Naive B cell (primary cell): ENCODE measurements at regions not wholly inside any gene's neighbourhood (a gene's known extent, or its start where the extent isn't known, plus 50 kb on each side); places are given as distances from the start of the nearest gene placed in this dataset.

Experiments used
- ATAC-seq, 2 donors: fragments of 150-1000 bp; cut with Tn5 transposase; 2 replicates each; pipeline ENCODE4 v1.10.0; 2021; ENCODE audit warnings: low read depth in 2 of 2, mild to moderate bottlenecking in 2 of 2, moderate library complexity in 2 of 2
- DNase-seq: peaks from one replicate; pipeline ENCODE4 v3.0.0; 2022
- H3K27ac Mint-ChIP-seq, 6 donors: one replicate each; pipeline ENCODE4 v1.8.0; 2020 to 2022; ENCODE audit warnings: mild to moderate bottlenecking in 6 of 6, mixed read lengths in 6 of 6, moderate library complexity in 5 of 6, inconsistent platforms in 2 of 6
- H3K27me3 Mint-ChIP-seq, 3 donors: one replicate each; pipeline ENCODE4 v1.8.0; 2021 to 2022; ENCODE audit warnings: mixed read lengths in 3 of 3, mild to moderate bottlenecking in 1 of 3
- H3K36me3 Mint-ChIP-seq, 2 donors: one replicate each; pipeline ENCODE4 v1.8.0; 2020 to 2022; ENCODE audit warnings: mixed read lengths in 2 of 2, inconsistent platforms in 1 of 2, mild to moderate bottlenecking in 1 of 2
- H3K4me1 Mint-ChIP-seq, 3 donors: one replicate each; pipeline ENCODE4 v1.8.0; 2020 to 2022; ENCODE audit warnings: mixed read lengths in 3 of 3, inconsistent platforms in 1 of 3, mild to moderate bottlenecking in 1 of 3, moderate library complexity in 1 of 3
- H3K4me3 Mint-ChIP-seq, 8 donors: one replicate each; pipeline ENCODE4 v1.8.0; 2020 to 2022; ENCODE audit warnings: mild to moderate bottlenecking in 8 of 8, mixed read lengths in 8 of 8, moderate library complexity in 8 of 8, inconsistent platforms in 2 of 8
- H3K9me3 Mint-ChIP-seq, 7 donors: one replicate each; pipeline ENCODE4 v1.8.0; 2020 to 2022; ENCODE audit warnings: mixed read lengths in 7 of 7, mild to moderate bottlenecking in 5 of 7, inconsistent platforms in 2 of 7, moderate library complexity in 1 of 7

DNA sequence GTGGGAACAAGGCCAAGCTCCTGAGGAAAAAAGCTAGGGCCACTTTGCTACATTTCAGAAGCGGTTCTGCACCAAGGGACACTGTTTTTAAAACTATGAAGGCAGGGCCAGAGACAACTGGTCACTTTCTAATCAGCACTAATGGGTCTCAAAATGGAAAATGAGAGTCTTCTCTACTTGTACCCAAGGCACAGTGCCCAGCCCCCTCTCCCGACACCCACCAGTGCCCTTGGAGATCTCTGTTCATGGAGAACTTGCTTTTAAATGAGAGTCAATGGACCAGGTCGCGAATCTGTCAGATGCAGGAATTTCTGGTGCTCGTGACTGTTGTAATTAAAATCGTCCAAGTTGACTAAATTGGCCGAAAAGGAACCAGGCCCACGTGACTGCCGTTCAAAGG lies 591.6 kb downstream of the BCOR start:
- no peak overlapping the region for H3K4me3 Mint-ChIP-seq
- no peak for DNase-seq

DNA sequence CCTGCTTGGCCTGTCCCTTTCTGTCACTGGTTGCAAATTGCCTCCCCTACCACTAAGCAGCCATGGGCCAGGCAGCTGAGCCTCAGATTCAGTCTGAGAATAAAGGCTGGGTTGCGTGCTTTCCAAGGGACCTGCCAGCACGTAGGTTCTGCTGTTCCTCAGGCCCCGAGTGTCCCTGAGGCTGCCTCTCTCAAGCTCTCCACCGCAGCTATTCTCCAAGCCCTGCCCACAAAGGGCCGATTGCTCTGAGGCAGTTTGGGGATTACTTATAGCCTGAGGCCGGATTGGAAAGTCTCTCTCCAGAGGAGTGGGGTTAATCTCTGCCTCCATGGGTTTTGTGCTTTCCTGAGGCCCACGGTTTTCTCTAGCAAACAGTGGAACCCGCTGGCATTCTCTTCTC lies 590.7 kb downstream of the BCOR start:
- H3K27ac Mint-ChIP-seq: peak overlapping the region in 2 of 6 donors; percentile 15 to 36
- peaks cover 0 to 17% of the 10 kb centered on the region in 2 donors for H3K36me3 Mint-ChIP-seq
- peaks cover 4 to 13% (median 6%) of the 10 kb centered on the region in 3 donors for H3K4me1 Mint-ChIP-seq
- ATAC-seq: no peak
- H3K9me3 Mint-ChIP-seq: peaks cover 0 to 19% (median 6%) of the 10 kb centered on the region in 7 donors
- no peak for DNase-seq
- H3K4me3 Mint-ChIP-seq: no peak overlapping the region
- no peaks in the 10 kb centered on the region for H3K27me3 Mint-ChIP-seq

More for the DNA sequence above, 591.6 kb downstream of the BCOR start:
- Mint-ChIP-seq H3K4me1 (peaks cover 4 to 13% (median 6%) of the 10 kb centered on the region in 3 donors), H3K9me3 (peaks cover 0 to 19% (median 6%) of the 10 kb centered on the region in 7 donors), H3K36me3 (peaks cover 0 to 17% of the 10 kb centered on the region in 2 donors), H3K27me3 (no peaks in the 10 kb centered on the region), H3K27ac (no peak overlapping the region)
- no peak for ATAC-seq

DNA sequence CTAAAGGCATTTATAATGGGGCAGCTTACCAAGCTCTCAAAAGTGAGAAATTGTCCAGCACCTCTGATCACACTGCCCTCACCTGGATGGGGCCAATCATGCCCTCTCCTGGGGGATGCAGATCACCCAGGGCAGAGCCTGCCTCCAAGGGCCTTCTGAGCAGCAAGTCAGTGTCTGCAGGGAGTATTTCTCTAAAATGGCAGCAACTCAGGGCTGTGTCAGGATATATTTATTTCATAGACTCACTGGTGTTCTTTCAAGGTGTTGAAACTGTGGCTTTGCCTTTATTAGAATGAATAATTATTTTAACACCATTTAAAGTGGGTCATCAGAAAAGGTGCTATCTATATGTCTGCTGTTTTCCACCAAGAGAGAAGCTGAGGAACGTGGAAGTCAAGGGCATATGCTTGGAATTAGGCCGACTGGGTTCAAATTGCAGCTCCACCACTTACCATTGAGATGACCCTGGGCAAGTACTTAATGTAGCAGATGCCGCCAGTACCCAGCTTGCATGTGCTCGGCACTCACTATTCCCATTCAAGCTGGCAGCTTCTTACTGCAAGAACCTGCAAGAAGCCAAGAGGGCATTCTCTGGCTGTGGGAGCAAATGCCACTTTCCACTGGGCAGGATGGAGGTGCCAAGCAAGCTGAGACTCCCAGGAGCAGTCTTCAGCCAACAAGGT lies 590.0 kb downstream of the BCOR start:
- Mint-ChIP-seq H3K4me3 (no peak overlapping the region), H3K27me3 (no peaks in the 10 kb centered on the region)
- DNase-seq: no peak

DNA sequence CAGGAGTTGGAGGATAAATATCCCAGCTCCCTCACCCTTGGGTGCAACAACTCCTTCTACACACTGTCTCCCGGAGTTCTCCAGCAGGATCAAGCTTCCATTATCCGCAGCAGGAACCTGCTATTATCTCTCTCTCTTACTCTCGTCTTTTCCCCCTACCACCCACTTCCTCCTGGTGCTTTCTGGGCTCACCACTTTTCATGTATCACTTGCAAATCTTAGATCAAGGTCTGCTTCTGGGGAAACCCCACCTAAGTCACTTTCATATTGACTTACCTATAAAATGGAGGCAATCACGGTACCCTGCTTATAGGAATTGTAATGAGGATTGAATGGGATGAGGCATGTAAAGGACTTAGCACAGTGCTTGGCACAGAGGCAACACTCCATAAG lies 589.5 kb downstream of the BCOR start:
- Mint-ChIP-seq H3K4me1 (peaks cover 4 to 13% (median 6%) of the 10 kb centered on the region in 3 donors), H3K27ac (peak overlapping the region in 1 of 6 donors; percentile 38), H3K27me3 (no peaks in the 10 kb centered on the region), H3K4me3 (no peak overlapping the region), H3K9me3 (peaks cover 0 to 19% (median 6%) of the 10 kb centered on the region in 7 donors), H3K36me3 (peaks cover 0 to 17% of the 10 kb centered on the region in 2 donors)
- ATAC-seq (peak; percentile 63 to 64), DNase-seq (no peak)

More for the DNA sequence above, 590.0 kb downstream of the BCOR start:
- Mint-ChIP-seq H3K36me3 (peaks cover 0 to 17% of the 10 kb centered on the region in 2 donors), H3K9me3 (peaks cover 0 to 19% (median 6%) of the 10 kb centered on the region in 7 donors), H3K4me1 (peaks cover 4 to 13% (median 6%) of the 10 kb centered on the region in 3 donors), H3K27ac (peak overlapping the region in 1 of 6 donors; percentile 36)
- no peak for ATAC-seq

DNA sequence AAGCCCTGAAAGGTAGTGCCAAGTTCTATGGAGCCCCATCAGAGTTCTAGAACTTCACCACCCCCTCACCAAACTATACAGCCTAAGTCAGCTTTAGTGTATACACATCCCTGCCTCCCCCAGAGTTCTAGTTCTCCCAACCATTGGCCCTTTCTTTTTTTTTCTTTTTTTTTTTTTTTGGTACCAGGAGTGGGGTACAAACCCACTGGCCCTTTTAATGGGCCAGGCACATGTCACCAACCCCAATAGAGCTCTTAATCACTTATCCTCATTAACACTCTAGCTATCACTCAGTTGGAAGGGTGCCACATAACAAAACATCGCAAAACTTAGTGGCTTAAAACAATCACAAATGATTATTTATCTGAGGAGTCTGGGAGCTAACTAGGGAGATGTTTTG lies 588.6 kb downstream of the BCOR start:
- Mint-ChIP-seq H3K4me3 (peak overlapping the region in 2 of 8 donors; percentile 5 to 52), H3K9me3 (peaks cover 0 to 19% (median 6%) of the 10 kb centered on the region in 7 donors), H3K4me1 (peaks cover 4 to 13% (median 6%) of the 10 kb centered on the region in 3 donors), H3K36me3 (peaks cover 0 to 17% of the 10 kb centered on the region in 2 donors), H3K27me3 (no peaks in the 10 kb centered on the region), H3K27ac (peak overlapping the region in 1 of 6 donors; percentile 57)
- no peak for ATAC-seq
- no peak for DNase-seq

DNA sequence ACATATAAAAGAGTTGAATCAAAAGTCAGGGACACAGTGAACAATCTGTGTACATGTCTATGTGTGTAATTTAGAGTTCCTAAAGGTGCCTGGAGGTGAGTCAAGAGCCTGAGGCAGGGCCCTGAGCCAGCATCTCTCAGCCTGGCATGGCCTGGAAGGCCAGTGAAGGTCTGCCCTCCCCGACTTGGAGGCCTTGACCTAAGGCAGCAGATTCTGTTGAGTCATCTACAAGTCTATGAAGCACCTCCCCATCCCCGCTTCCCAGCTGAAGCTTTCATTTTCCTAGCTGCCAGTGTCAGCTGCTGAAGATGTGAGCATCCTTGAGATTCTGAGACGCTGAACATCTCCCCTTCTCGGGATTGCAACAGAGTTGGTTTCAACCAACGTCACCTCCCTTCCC lies 583.9 kb downstream of the BCOR start:
- H3K4me1 Mint-ChIP-seq: peaks cover 0 to 2% (median 0%) of the 10 kb centered on the region in 3 donors
- ATAC-seq: no peak
- peak overlapping the region in 1 of 6 donors; percentile 14 for H3K27ac Mint-ChIP-seq
- H3K9me3 Mint-ChIP-seq: peaks cover 0 to 19% (median 6%) of the 10 kb centered on the region in 7 donors
- H3K36me3 Mint-ChIP-seq: peaks cover 0 to 17% of the 10 kb centered on the region in 2 donors
- no peak for DNase-seq
- no peak overlapping the region for H3K4me3 Mint-ChIP-seq
- peaks cover 0 to 6% (median 0%) of the 10 kb centered on the region in 3 donors for H3K27me3 Mint-ChIP-seq

DNA sequence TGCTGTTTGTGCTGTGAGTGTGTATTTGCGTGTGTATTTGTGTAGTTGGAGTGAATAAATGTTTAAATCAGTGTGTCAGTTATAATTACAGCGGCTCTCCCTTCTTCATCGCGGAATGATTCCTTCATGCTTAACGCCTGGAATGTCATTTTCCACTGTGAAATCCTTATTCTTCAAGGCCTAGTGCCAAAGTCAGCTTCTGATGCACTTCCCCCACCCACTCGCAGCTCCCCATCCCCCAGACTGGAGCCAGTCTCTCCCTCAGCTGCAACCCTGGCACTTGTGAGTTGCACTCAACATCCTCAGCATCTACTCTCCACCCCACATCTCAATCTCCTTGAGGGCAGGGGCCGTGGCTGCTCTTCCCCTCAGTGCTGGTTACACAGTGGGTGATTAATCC lies 583.0 kb downstream of the BCOR start:
- no peak overlapping the region for H3K27ac Mint-ChIP-seq
- H3K4me1 Mint-ChIP-seq: no peaks in the 10 kb centered on the region
- H3K36me3 Mint-ChIP-seq: peaks cover 0 to 9% of the 10 kb centered on the region in 2 donors
- H3K4me3 Mint-ChIP-seq: no peak overlapping the region
- peaks cover 0 to 6% (median 0%) of the 10 kb centered on the region in 3 donors for H3K27me3 Mint-ChIP-seq
- DNase-seq (no peak), ATAC-seq (no peak)
- H3K9me3 Mint-ChIP-seq: peaks cover 0 to 11% (median 0%) of the 10 kb centered on the region in 7 donors

DNA sequence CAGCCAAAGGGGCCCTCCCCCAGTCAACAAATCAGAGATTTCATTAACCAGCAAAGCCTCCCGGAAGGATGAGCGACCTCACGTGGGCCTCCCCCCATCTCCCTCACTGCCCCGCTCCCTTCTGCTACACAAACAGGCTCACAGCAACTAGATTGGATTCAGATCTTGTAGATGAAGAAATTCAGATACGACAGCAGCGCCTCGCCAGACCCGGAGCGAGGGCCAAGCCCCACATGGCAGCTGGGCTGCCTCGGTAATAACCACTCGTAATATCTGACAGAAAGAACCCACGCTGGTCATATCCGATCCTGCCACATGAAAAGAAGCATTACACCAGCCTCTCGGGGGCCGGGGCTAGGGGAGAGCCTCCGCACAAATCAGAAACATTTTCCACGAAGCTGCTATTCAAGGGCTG lies 581.3 kb downstream of the BCOR start:
- H3K4me1 Mint-ChIP-seq: no peaks in the 10 kb centered on the region
- H3K36me3 Mint-ChIP-seq: no peaks in the 10 kb centered on the region
- no peaks in the 10 kb centered on the region for H3K9me3 Mint-ChIP-seq
- H3K4me3 Mint-ChIP-seq: no peak overlapping the region
- DNase-seq (no peak), ATAC-seq (no peak)
- H3K27me3 Mint-ChIP-seq: peaks cover 0 to 6% (median 0%) of the 10 kb centered on the region in 3 donors
- no peak overlapping the region for H3K27ac Mint-ChIP-seq

DNA sequence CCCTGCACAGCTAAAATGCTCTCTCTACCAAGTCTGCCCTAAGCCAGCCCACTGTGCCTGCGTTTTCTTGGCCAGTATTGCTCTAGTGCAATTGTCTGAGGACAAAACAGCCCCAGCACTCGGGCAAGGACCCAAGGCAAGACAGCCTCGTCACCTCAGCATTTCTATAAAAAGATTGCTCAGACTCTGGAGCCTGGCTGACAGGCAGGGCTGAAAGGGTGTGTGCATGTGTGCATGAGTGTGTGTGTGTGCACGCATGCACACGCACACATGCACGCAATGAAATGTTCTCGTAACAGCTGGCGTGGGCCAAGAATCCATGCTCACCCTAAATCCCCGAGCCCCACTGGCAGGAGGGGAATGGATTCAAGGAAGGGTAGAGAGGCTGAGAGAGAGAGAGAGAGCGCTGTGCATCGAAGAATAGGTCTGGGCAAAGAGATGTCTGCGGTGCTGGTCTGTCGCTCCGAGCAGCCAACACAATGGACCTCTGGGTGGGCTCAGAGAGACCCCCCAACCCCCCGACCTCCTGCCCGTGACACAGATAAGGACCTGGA lies 579.2 kb downstream of the BCOR start:
- no peak for DNase-seq
- ATAC-seq: no peak
- no peak overlapping the region for H3K4me3 Mint-ChIP-seq
- H3K9me3 Mint-ChIP-seq: peaks cover 0 to 3% (median 0%) of the 10 kb centered on the region in 7 donors
- H3K36me3 Mint-ChIP-seq: peaks cover 0 to 3% of the 10 kb centered on the region in 2 donors
- H3K4me1 Mint-ChIP-seq: no peaks in the 10 kb centered on the region
- H3K27ac Mint-ChIP-seq: peak overlapping the region in 1 of 6 donors; percentile 75
- peaks cover 0 to 6% (median 0%) of the 10 kb centered on the region in 3 donors for H3K27me3 Mint-ChIP-seq

DNA sequence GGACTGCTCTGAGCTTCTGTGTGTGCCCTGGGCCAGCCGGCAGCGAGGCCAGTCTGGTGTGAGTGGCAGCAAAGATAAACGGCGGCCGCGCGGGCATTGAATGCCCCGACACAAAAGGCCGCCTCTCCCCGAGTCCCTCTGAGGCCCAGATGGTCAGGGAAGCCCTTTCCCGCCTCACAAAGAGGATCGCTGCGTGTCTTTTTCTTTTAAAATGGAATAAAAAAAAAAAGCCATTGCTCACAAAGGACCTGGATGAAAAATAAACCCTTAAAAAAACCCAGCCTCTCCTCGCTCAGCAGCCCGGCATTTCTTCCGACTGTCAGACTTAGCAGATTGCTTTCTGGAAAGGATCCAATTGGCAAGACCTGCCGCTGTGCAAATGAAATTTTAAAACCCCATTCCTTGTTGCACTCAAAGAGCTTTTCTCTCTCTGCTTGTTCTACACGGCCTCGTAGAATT lies 578.7 kb downstream of the BCOR start:
- peaks cover 0 to 3% of the 10 kb centered on the region in 2 donors for H3K36me3 Mint-ChIP-seq
- H3K27me3 Mint-ChIP-seq: peaks cover 0 to 6% (median 0%) of the 10 kb centered on the region in 3 donors
- ATAC-seq: no peak
- H3K4me1 Mint-ChIP-seq: no peaks in the 10 kb centered on the region
- no peak for DNase-seq
- peaks cover 0 to 8% (median 1%) of the 10 kb centered on the region in 7 donors for H3K9me3 Mint-ChIP-seq
- H3K4me3 Mint-ChIP-seq: no peak overlapping the region
- no peak overlapping the region for H3K27ac Mint-ChIP-seq

DNA sequence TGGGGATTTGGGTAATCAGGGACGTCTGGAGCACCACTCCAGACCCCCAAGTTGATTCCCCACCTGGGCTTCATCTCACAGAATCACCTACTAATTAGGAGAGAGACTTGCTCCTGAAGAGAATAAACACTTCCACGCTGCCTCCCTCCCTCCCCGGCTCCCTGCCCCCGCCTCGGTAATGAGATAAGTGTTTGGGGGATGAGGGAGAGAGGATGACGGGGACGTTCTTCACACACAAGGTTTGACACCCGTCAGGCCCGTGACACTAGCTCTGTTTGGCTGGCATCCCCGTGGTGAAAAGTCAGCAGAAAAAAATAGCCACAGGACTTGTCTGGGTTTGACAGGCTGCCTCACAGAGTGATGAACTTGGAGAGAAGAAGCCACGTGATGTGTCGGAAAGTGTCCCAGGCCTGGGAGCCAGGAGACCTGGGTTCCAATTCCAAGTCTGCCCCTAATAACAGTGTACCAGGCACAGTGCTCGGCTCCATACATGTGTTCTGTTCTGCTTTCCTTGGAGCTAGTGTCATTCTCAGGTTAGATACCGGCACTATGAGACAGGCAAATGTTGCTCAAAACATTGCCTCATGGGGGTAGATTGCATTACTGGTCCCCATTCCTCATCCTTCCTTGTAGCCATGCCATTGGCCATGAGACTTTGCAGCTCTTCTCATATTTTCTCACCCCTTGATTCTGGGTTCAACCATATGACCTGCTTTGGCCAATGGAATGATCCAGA lies 578.0 kb downstream of the BCOR start:
- H3K36me3 Mint-ChIP-seq: peaks cover 0 to 3% of the 10 kb centered on the region in 2 donors
- ATAC-seq (no peak), DNase-seq (no peak)
- H3K4me3 Mint-ChIP-seq: peak overlapping the region in 1 of 8 donors; percentile 17
- no peaks in the 10 kb centered on the region for H3K4me1 Mint-ChIP-seq
- H3K27me3 Mint-ChIP-seq: peaks cover 0 to 6% (median 0%) of the 10 kb centered on the region in 3 donors
- H3K27ac Mint-ChIP-seq: no peak overlapping the region
- peaks cover 0 to 8% (median 1%) of the 10 kb centered on the region in 7 donors for H3K9me3 Mint-ChIP-seq

DNA sequence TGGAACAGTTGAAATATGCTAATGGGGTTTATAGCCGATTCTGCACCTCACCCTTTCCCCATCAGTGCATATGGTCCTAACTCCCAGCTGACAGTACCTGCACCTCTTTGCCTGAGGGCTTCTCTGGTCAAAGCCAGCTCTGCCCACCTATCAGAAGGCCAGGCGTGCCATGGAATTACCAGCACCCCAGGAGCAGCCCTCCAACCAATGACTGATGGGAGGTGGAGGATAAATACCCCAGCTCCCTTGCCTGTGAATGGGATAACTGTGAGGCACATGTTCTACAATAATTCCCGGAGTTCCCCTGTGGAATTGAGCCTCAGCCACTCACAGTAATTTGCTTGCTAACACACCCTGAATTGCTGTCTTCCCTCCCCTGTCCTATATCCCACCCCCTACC lies 572.0 kb downstream of the BCOR start:
- peaks cover 0 to 14% (median 3%) of the 10 kb centered on the region in 7 donors for H3K9me3 Mint-ChIP-seq
- peaks cover 0 to 3% of the 10 kb centered on the region in 2 donors for H3K36me3 Mint-ChIP-seq
- H3K4me1 Mint-ChIP-seq: no peaks in the 10 kb centered on the region
- H3K27ac Mint-ChIP-seq: no peak overlapping the region
- peaks cover 0 to 12% (median 8%) of the 10 kb centered on the region in 3 donors for H3K27me3 Mint-ChIP-seq
- ATAC-seq (no peak), DNase-seq (no peak)
- no peak overlapping the region for H3K4me3 Mint-ChIP-seq

DNA sequence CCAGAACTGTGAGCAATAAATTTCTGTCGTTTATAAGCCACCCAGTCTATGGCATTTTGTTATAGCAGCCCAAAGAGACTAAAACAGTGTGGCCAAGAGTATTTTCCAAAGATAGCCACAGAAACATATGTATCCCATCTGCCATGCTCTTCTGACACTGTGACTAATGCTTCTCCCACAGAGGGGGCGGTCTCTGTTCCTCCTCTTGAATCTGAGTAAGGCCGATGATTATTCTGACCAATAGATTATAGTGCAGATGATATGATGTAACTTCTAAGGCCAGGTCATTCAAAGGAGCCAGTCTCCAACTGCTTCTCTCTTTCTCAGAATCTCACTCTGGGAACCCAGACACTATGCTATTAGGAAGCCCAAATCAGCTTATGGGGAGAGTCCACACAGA lies 570.7 kb downstream of the BCOR start:
- ATAC-seq (no peak), DNase-seq (no peak)
- H3K27ac Mint-ChIP-seq: no peak overlapping the region
- peaks cover 0 to 12% (median 8%) of the 10 kb centered on the region in 3 donors for H3K27me3 Mint-ChIP-seq
- H3K4me1 Mint-ChIP-seq: no peaks in the 10 kb centered on the region
- H3K4me3 Mint-ChIP-seq: no peak overlapping the region
- H3K9me3 Mint-ChIP-seq: peaks cover 0 to 14% (median 8%) of the 10 kb centered on the region in 7 donors
- peaks cover 0 to 3% of the 10 kb centered on the region in 2 donors for H3K36me3 Mint-ChIP-seq
